SU-DHL-6 (cell line): ENCODE measurements at regions not wholly inside any gene's neighbourhood (a gene's known extent, or its start where the extent isn't known, plus 50 kb on each side); places are given as distances from the start of the nearest gene placed in this dataset.

Experiments used
- EZH2phosphoT487 ChIP-seq: fragments of 200-600 bp; sonication (generic), shearing (Covaris generic); conservative IDR thresholded peaks from 2 replicates; pipeline ENCODE4 v1.6.1; 2018; ENCODE audit warnings: mild to moderate bottlenecking, antibody characterized with exemption, low read length, moderate library complexity, mixed read lengths
- TF ChIP-seq, protein P1 (sequence below): fragments of 200-600 bp; sonication (generic); IDR thresholded peaks from one replicate; pipeline ENCODE4 v1.5.1; 2017; ENCODE audit warnings: antibody characterized with exemption, mild to moderate bottlenecking, low read length, moderate library complexity; ENCODE audit not compliant: insufficient read depth, poor library complexity, severe bottlenecking

DNA sequence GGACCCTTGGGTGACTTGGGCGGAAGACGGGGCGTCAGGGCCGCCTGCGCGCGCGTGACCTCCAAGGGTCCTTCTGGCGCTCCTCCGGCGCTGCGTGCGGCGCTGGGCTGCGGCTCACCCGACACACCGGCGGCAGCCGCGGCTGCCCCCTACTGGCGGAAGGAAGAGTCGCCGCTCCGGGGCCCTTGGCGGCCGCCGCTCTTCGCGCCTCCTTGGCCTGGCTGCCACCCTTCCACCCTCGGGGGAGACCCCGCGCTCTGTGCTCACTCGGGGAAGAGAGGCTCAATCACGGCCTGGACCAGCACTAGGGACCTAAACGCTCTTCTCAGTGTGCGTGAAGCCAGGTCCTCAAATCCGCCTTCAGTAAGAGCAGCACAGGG is 89.7 kb downstream of the DMRTA2 start:
- TF ChIP-seq, protein P1, sequence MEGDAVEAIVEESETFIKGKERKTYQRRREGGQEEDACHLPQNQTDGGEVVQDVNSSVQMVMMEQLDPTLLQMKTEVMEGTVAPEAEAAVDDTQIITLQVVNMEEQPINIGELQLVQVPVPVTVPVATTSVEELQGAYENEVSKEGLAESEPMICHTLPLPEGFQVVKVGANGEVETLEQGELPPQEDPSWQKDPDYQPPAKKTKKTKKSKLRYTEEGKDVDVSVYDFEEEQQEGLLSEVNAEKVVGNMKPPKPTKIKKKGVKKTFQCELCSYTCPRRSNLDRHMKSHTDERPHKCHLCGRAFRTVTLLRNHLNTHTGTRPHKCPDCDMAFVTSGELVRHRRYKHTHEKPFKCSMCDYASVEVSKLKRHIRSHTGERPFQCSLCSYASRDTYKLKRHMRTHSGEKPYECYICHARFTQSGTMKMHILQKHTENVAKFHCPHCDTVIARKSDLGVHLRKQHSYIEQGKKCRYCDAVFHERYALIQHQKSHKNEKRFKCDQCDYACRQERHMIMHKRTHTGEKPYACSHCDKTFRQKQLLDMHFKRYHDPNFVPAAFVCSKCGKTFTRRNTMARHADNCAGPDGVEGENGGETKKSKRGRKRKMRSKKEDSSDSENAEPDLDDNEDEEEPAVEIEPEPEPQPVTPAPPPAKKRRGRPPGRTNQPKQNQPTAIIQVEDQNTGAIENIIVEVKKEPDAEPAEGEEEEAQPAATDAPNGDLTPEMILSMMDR = peak; percentile 40
- no peak for TF ChIP-seq EZH2phosphoT487
